Neural cell (in vitro differentiated cells): ENCODE measurements at regions not wholly inside any gene's neighbourhood (a gene's known extent, or its start where the extent isn't known, plus 50 kb on each side); places are given as distances from the start of the nearest gene placed in this dataset.

Experiments used
- H2AFZ ChIP-seq: fragments of 200-600, 300-800 bp; sonication (generic), shearing (Covaris generic); 2 replicates; pipeline ENCODE4 v1.6.0; 2014; ENCODE audit warnings: low read depth, mild to moderate bottlenecking, antibody characterized with exemption, low read length, moderate library complexity
- H3F3A ChIP-seq: fragments of 200-600 bp; shearing (Covaris generic); 2 replicates; pipeline ENCODE4 v1.6.1; 2016; ENCODE audit warnings: mild to moderate bottlenecking, moderate library complexity, mixed read lengths, antibody characterized with exemption, low read length; ENCODE audit not compliant: insufficient read depth, poor library complexity, severe bottlenecking
- H3K27ac ChIP-seq: fragments of 200-600, 300-800 bp; sonication (generic), shearing (Covaris generic); 2 replicates; pipeline ENCODE4 v1.5.1; 2014; ENCODE audit warnings: mild to moderate bottlenecking, low read length, moderate library complexity
- H3K27me3 ChIP-seq: fragments of 300-800, 200-600 bp; sonication (generic), shearing (Covaris generic); 2 replicates; pipeline ENCODE4 v1.6.0; 2014; ENCODE audit warnings: mild to moderate bottlenecking, low read depth, low read length, moderate library complexity; ENCODE audit not compliant: insufficient read depth
- H3K36me3 ChIP-seq: fragments of 300-800, 200-600 bp; sonication (generic), shearing (Covaris generic); 2 replicates; pipeline ENCODE4 v1.5.1; 2014; ENCODE audit warnings: mild to moderate bottlenecking, antibody characterized with exemption, low read length, moderate library complexity; ENCODE audit not compliant: insufficient read depth
- H3K4me2 ChIP-seq: fragments of 300-800, 200-600 bp; sonication (generic), shearing (Covaris generic); 2 replicates; pipeline ENCODE4 v1.6.0; 2014; ENCODE audit warnings: mild to moderate bottlenecking, low read length
- H3K4me3 ChIP-seq: fragments of 300-800, 200-600 bp; sonication (generic), shearing (Covaris generic); 2 replicates; pipeline ENCODE4 v1.5.1; 2014; ENCODE audit warnings: mild to moderate bottlenecking, low read length, moderate library complexity
- H3K79me2 ChIP-seq: fragments of 200-600 bp; shearing (Covaris generic); replicated peaks from 2 replicates; pipeline ENCODE4 v1.6.0; 2014; ENCODE audit warnings: mild to moderate bottlenecking, low read length, moderate library complexity; ENCODE audit not compliant: insufficient read depth
- H3K9ac ChIP-seq: fragments of 300-800, 200-600 bp; sonication (generic), shearing (Covaris generic); 2 replicates; pipeline ENCODE4 v1.6.1; 2016; ENCODE audit warnings: mild to moderate bottlenecking, low read length, mixed read lengths
- H3K9me2 ChIP-seq: fragments of 200-600 bp; shearing (Covaris generic); 2 replicates; pipeline ENCODE4 v1.6.1; 2016; ENCODE audit warnings: mild to moderate bottlenecking, low read length, mixed read lengths; ENCODE audit not compliant: insufficient read depth
- H3K9me3 ChIP-seq: fragments of 200-600, 300-800 bp; sonication (generic), shearing (Covaris generic); 2 replicates; pipeline ENCODE4 v1.6.1; 2016; ENCODE audit warnings: mild to moderate bottlenecking, mixed run types, low read length, moderate library complexity, mixed read lengths
- H4K20me1 ChIP-seq: fragments of 200-600 bp; shearing (Covaris generic); 2 replicates; pipeline ENCODE4 v1.6.1; 2016; ENCODE audit warnings: mild to moderate bottlenecking, mixed run types; ENCODE audit not compliant: insufficient read depth
- EP300 ChIP-seq: fragments of 450-650 bp; conservative IDR thresholded peaks from 2 replicates; pipeline ENCODE4 v1.6.1; 2014; ENCODE audit warnings: antibody characterized with exemption, mild to moderate bottlenecking, moderate library complexity; ENCODE audit not compliant: poor library complexity, severe bottlenecking
- EZH2 ChIP-seq: fragments of 200-600, 300-800 bp; shearing (Covaris generic), sonication (generic); IDR thresholded peaks from 2 replicates; pipeline ENCODE4 v1.6.1; 2014; ENCODE audit warnings: antibody characterized with exemption, low read length, borderline replicate concordance, mild to moderate bottlenecking; ENCODE audit not compliant: insufficient read depth, poor library complexity, severe bottlenecking
- MXI1 ChIP-seq: fragments of 450-650 bp; conservative IDR thresholded peaks from 2 replicates; pipeline ENCODE4 v1.6.1; 2014; ENCODE audit warnings: antibody characterized with exemption, mild to moderate bottlenecking; ENCODE audit not compliant: poor library complexity, severe bottlenecking
- POLR2AphosphoS5 ChIP-seq: IDR thresholded peaks from 2 replicates; pipeline ENCODE4 v1.6.1; 2012
- RAD21 ChIP-seq: fragments of 450-650 bp; conservative IDR thresholded peaks from 2 replicates; pipeline ENCODE4 v1.6.1; 2014; ENCODE audit warnings: antibody characterized with exemption, mild to moderate bottlenecking, moderate library complexity
- REST ChIP-seq: IDR thresholded peaks from 2 replicates; pipeline ENCODE4 v1.6.1; 2012; ENCODE audit warnings: borderline replicate concordance
- SMC3 ChIP-seq: fragments of 450-650 bp; conservative IDR thresholded peaks from 2 replicates; pipeline ENCODE4 v1.6.1; 2014; ENCODE audit warnings: antibody characterized with exemption, mild to moderate bottlenecking, moderate library complexity; ENCODE audit not compliant: poor library complexity
- TAF1 ChIP-seq: IDR thresholded peaks from 2 replicates; pipeline ENCODE4 v1.6.1; 2012; ENCODE audit warnings: low read depth
- TF ChIP-seq, protein P1 (sequence below): fragments of 450-650 bp; IDR thresholded peaks from 2 replicates; pipeline ENCODE4 v1.5.1; 2014; ENCODE audit warnings: antibody characterized with exemption, mild to moderate bottlenecking, moderate library complexity; ENCODE audit not compliant: poor library complexity, severe bottlenecking

DNA sequence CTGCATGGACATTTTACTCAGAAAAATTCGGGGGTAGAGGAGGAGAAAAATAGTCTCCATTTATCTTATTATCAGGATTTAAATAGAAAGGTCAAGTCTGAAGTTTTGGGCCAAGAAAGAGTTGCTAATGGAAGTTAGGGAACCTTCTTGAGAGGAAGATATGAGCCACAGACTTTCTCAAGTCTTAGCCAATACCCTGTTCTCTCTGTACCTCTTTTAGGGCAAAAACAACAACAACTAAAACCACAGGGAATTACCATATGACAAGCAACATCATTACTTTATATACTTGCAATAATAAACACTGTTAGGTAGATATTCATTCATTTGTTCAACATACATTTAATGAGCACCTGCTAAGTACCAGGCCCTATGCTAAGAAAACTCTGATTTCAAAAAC, 282.2 kb upstream of the CDH5 start:
- Histone ChIP-seq H3K9me3 (no peaks in the 10 kb centered on the region), H3K27ac (no peak overlapping the region), H3K4me3 (no peak overlapping the region), H3K36me3 (no peaks in the 10 kb centered on the region), H3K79me2 (no peaks in the 10 kb centered on the region), H3K4me2 (no peak overlapping the region), H3K9me2 (no peaks in the 10 kb centered on the region), H3K27me3 (no peaks in the 10 kb centered on the region), H3K9ac (no peak overlapping the region), H4K20me1 (no peaks in the 10 kb centered on the region), H3F3A (no peaks in the 10 kb centered on the region), H2AFZ (no peak overlapping the region)
- TF ChIP-seq EZH2 = no peak
- TF ChIP-seq POLR2AphosphoS5 = no peak
- TF ChIP-seq SMC3 = no peak
- TF ChIP-seq REST = no peak
- TF ChIP-seq, protein P1, sequence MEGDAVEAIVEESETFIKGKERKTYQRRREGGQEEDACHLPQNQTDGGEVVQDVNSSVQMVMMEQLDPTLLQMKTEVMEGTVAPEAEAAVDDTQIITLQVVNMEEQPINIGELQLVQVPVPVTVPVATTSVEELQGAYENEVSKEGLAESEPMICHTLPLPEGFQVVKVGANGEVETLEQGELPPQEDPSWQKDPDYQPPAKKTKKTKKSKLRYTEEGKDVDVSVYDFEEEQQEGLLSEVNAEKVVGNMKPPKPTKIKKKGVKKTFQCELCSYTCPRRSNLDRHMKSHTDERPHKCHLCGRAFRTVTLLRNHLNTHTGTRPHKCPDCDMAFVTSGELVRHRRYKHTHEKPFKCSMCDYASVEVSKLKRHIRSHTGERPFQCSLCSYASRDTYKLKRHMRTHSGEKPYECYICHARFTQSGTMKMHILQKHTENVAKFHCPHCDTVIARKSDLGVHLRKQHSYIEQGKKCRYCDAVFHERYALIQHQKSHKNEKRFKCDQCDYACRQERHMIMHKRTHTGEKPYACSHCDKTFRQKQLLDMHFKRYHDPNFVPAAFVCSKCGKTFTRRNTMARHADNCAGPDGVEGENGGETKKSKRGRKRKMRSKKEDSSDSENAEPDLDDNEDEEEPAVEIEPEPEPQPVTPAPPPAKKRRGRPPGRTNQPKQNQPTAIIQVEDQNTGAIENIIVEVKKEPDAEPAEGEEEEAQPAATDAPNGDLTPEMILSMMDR = no peak
- TF ChIP-seq MXI1 = no peak
- TF ChIP-seq TAF1 = no peak
- no peak for TF ChIP-seq RAD21
- TF ChIP-seq EP300 = no peak

DNA sequence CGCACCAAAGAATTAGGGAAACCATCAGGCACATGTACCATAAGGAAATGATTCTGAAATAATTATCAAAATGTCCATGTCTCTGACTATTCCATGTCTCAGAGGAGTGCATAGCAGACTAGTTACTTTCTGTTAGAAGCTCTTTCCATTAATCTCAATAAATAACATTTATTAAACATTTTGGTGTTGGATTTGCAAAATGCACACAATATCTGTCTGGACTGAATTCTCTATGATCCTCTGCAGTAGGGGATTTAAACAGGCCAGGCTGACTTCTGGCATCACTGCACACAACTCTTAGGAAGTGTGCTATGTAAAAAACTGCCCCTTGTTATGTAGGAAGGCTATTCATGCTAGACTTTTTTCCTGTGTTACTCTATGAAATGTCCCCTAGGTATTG, 283.3 kb upstream of the CDH5 start:
- Histone ChIP-seq H3K36me3 (no peaks in the 10 kb centered on the region), H3K9me2 (no peaks in the 10 kb centered on the region), H3K27ac (no peak overlapping the region), H3K4me2 (no peak overlapping the region), H2AFZ (no peak overlapping the region), H3K4me3 (no peak overlapping the region), H3F3A (no peaks in the 10 kb centered on the region), H3K79me2 (no peaks in the 10 kb centered on the region), H3K9me3 (no peaks in the 10 kb centered on the region), H3K27me3 (no peaks in the 10 kb centered on the region), H4K20me1 (no peaks in the 10 kb centered on the region), H3K9ac (no peak overlapping the region)
- TF ChIP-seq REST (no peak), EP300 (no peak), POLR2AphosphoS5 (no peak), EZH2 (no peak), RAD21 (no peak), TAF1 (no peak), MXI1 (no peak), SMC3 (no peak)
- TF ChIP-seq, protein P1 = no peak
